ENCODE measurements at regions not wholly inside any gene's neighbourhood (a gene's known extent, or its start where the extent isn't known, plus 50 kb on each side); places are given as distances from the start of the nearest gene placed in this dataset.

GRCh38 chr12:72102150-72102549, 163.5 kb downstream of the TPH2 start:
- no peaks in the 10 kb centered on the region for H3K79me2 ChIP-seq (ENCODE audit: insufficient read depth, low read length)
- H3K4me2 ChIP-seq (ENCODE audit: low read length): no peak overlapping the region
- H3K36me3 ChIP-seq (ENCODE audit: control insufficient read depth in 1 of 2, insufficient read depth in 2 of 2, low read length in 2 of 2): no peaks in the 10 kb centered on the region
- no peak overlapping the region for H3K27ac ChIP-seq (ENCODE audit: low read depth, low read length)
- POLR2A ChIA-PET: no interaction called here
- CTCF ChIA-PET: no interaction called here
- no peak for ATAC-seq
- H2AFZ ChIP-seq (ENCODE audit: low read depth, low read length, poor library complexity, severe bottlenecking): no peak overlapping the region
- no peak overlapping the region for H3K9ac ChIP-seq (ENCODE audit: low read length)
- H3K9me3 ChIP-seq (ENCODE audit: control insufficient read depth in 1 of 2, insufficient read depth in 1 of 2, low read depth in 1 of 2, low read length in 2 of 2): no peaks in the 10 kb centered on the region
- H4K20me1 ChIP-seq (ENCODE audit: insufficient read depth): no peaks in the 10 kb centered on the region
- H3K27me3 ChIP-seq (ENCODE audit: insufficient read depth, low read length): no peaks in the 10 kb centered on the region
- TF ChIP-seq, protein P1, sequence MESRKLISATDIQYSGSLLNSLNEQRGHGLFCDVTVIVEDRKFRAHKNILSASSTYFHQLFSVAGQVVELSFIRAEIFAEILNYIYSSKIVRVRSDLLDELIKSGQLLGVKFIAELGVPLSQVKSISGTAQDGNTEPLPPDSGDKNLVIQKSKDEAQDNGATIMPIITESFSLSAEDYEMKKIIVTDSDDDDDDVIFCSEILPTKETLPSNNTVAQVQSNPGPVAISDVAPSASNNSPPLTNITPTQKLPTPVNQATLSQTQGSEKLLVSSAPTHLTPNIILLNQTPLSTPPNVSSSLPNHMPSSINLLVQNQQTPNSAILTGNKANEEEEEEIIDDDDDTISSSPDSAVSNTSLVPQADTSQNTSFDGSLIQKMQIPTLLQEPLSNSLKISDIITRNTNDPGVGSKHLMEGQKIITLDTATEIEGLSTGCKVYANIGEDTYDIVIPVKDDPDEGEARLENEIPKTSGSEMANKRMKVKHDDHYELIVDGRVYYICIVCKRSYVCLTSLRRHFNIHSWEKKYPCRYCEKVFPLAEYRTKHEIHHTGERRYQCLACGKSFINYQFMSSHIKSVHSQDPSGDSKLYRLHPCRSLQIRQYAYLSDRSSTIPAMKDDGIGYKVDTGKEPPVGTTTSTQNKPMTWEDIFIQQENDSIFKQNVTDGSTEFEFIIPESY (IDR thresholded peaks at IDR 0.05; ENCODE audit: extremely low read depth, insufficient replicate concordance, low read length): no peak
- TF ChIP-seq POLR2AphosphoS5 (IDR thresholded peaks at IDR 0.05; ENCODE audit: low read depth, low read length) (no peak), REST (IDR thresholded peaks at IDR 0.05; ENCODE audit: low read depth) (no peak), CTCF (IDR thresholded peaks at IDR 0.05 in 2 of 3, conservative IDR thresholded peaks at IDR 0.05 in 1 of 3; ENCODE audit: borderline replicate concordance in 1 of 3, insufficient read depth in 1 of 3, low read depth in 2 of 3, low read length in 2 of 3) (no peak), RAD21 (IDR thresholded peaks at IDR 0.05; ENCODE audit: low read depth) (no peak), ZFX (IDR thresholded peaks at IDR 0.05) (no peak), SRF (IDR thresholded peaks at IDR 0.05; ENCODE audit: low read depth) (no peak), CEBPB (IDR thresholded peaks at IDR 0.05; ENCODE audit: low read depth) (no peak), EZH2phosphoT487 (IDR thresholded peaks at IDR 0.05; ENCODE audit: borderline replicate concordance) (no peak), CBX3 (IDR thresholded peaks at IDR 0.05; ENCODE audit: low read depth) (no peak), JUND (IDR thresholded peaks at IDR 0.05) (no peak), ZNF274 (IDR thresholded peaks at IDR 0.05; ENCODE audit: low read depth, low read length) (no peak)
- TF ChIP-seq, protein P2, sequence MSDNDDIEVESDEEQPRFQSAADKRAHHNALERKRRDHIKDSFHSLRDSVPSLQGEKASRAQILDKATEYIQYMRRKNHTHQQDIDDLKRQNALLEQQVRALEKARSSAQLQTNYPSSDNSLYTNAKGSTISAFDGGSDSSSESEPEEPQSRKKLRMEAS (IDR thresholded peaks at IDR 0.05): no peak
- H3K9me2 ChIP-seq (ENCODE audit: insufficient read depth): no peaks in the 10 kb centered on the region
- BruUV-seq (replicated peaks): no TSS peak
- RAD21 ChIA-PET (ENCODE audit: low non-redundant PET in 1 of 2, low total read pairs in 2 of 2, uncharacterized antibody in 2 of 2, unreplicated experiment in 2 of 2): no interaction called here
- DNase-seq (ENCODE audit: low read depth, low spot score): no peak
- intact Hi-C loops (cut with micrococcal nuclease): no loop called here
- H3K4me3 ChIP-seq (replicated peaks in 1 of 2; ENCODE audit: low read depth in 1 of 2, low read length in 2 of 2): no peak overlapping the region
- no peaks in the 10 kb centered on the region for H3K4me1 ChIP-seq (ENCODE audit: control insufficient read depth in 1 of 2, insufficient read depth in 2 of 2, low read length in 2 of 2)

All from HCT116 (cell line).